ENCODE measurements at regions not wholly inside any gene's neighbourhood (a gene's known extent, or its start where the extent isn't known, plus 50 kb on each side); places are given as distances from the start of the nearest gene placed in this dataset.

DNA sequence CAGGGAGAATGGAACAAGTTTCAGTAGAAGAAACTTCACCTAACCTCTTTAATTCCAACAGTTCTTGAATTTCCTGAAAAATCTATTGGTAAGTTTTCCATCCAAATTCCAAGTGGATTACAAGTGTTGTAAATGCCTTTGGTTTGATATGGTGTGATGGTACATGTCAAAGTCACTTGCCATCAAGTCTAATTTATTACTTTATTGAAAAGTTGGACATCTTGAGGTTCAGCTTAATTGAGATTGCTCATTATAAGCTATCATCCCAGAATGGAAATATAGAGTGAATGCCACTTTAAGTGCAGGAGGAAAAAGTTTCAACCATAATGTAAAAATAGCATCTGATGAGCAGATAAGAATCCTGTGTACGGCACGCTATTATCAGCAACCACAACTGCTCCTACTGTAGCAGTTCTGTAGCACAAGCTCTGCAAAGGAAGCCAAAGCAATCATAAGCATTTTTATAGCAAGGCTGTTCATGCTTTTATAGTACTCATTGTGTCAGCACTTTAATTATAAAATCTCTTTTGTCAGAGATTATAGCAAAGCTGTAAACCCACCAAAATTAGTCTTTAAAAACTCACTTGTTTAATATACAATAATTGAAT lies 991.8 kb upstream of the PHF14 start:
- 12% methylated on average over 2 of the region's 2 CpGs for WGBS (ENCODE audit: low lambda C conversion rate, missing lambda C conversion rate)
- H3K27ac ChIP-seq, result no peak overlapping the region

DNA sequence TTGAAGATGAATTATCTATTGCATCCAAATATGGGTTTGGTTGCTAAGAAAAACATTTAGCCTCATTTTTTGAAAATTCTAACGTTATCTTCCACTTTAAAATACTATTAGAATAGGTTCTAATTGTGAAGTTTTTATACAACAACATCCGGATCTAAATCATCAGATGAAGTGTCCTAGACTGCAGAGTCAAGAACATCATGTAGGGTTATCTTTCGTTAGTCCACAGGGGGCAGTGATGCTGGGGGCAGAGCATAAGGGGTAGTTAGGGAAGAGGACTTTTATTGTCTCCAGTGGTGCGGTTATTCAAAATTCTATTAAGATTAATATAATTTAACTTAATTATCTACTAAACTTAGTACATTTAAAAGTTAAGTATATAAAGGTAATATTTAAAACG lies 990.6 kb upstream of the PHF14 start:
- H3K4me2 ChIP-seq, result no peak overlapping the region
- no peaks in the 10 kb centered on the region for H3K36me3 ChIP-seq (replicated peaks; ENCODE audit: insufficient read depth, low read depth)
- WGBS (ENCODE audit: low lambda C conversion rate, missing lambda C conversion rate), result 73% methylated on average over 5 of the region's 5 CpGs
- no peak overlapping the region for H2AFZ ChIP-seq
- no peaks in the 10 kb centered on the region for H3K9me2 ChIP-seq (replicated peaks; ENCODE audit: insufficient read depth)
- H3K4me1 ChIP-seq (ENCODE audit: insufficient read depth), result no peaks in the 10 kb centered on the region
- H3K27me3 ChIP-seq, result no peaks in the 10 kb centered on the region
- no peaks in the 10 kb centered on the region for H3K9me3 ChIP-seq (ENCODE audit: low read depth)
- DNase-seq (ENCODE audit: low spot score), result no peak
- no peak overlapping the region for H3K27ac ChIP-seq
- H4K20me1 ChIP-seq (ENCODE audit: insufficient read depth, poor library complexity, severe bottlenecking), result no peaks in the 10 kb centered on the region
- H3K79me2 ChIP-seq, result no peaks in the 10 kb centered on the region
- TF ChIP-seq EZH2phosphoT487 (IDR thresholded peaks at IDR 0.05; ENCODE audit: low read depth, severe bottlenecking, unreplicated experiment), result no peak
- no peak for TF ChIP-seq CTCF (IDR thresholded peaks at IDR 0.05; ENCODE audit: poor library complexity)
- TF ChIP-seq EZH2 (IDR thresholded peaks at IDR 0.05; ENCODE audit: borderline replicate concordance), result no peak
- no peak overlapping the region for H3K4me3 ChIP-seq

More for the DNA sequence above, 991.8 kb upstream of the PHF14 start:
- H3K4me3 ChIP-seq, result no peak overlapping the region
- no peaks in the 10 kb centered on the region for H3K9me3 ChIP-seq (ENCODE audit: low read depth)
- no peaks in the 10 kb centered on the region for H3K36me3 ChIP-seq (replicated peaks; ENCODE audit: insufficient read depth, low read depth)
- no peak for TF ChIP-seq EZH2 (IDR thresholded peaks at IDR 0.05; ENCODE audit: borderline replicate concordance)
- TF ChIP-seq EZH2phosphoT487 (IDR thresholded peaks at IDR 0.05; ENCODE audit: low read depth, severe bottlenecking, unreplicated experiment), result no peak
- no peak for TF ChIP-seq CTCF (IDR thresholded peaks at IDR 0.05; ENCODE audit: poor library complexity)
- no peaks in the 10 kb centered on the region for H3K4me1 ChIP-seq (ENCODE audit: insufficient read depth)
- DNase-seq (ENCODE audit: low spot score), result no peak
- H2AFZ ChIP-seq, result no peak overlapping the region
- no peaks in the 10 kb centered on the region for H3K79me2 ChIP-seq
- no peaks in the 10 kb centered on the region for H4K20me1 ChIP-seq (ENCODE audit: insufficient read depth, poor library complexity, severe bottlenecking)
- no peaks in the 10 kb centered on the region for H3K9me2 ChIP-seq (replicated peaks; ENCODE audit: insufficient read depth)
- no peaks in the 10 kb centered on the region for H3K27me3 ChIP-seq
- H3K4me2 ChIP-seq, result no peak overlapping the region

- no peak for DNase-seq (ENCODE audit: low spot score)
- Histone ChIP-seq H3K27ac (no peak overlapping the region), H3K9me2 (replicated peaks; ENCODE audit: insufficient read depth) (no peaks in the 10 kb centered on the region), H3K4me3 (no peak overlapping the region), H3K9me3 (ENCODE audit: low read depth) (no peaks in the 10 kb centered on the region), H4K20me1 (ENCODE audit: insufficient read depth, poor library complexity, severe bottlenecking) (no peaks in the 10 kb centered on the region), H3K27me3 (no peaks in the 10 kb centered on the region), H3K4me1 (ENCODE audit: insufficient read depth) (no peaks in the 10 kb centered on the region), H3K4me2 (no peak overlapping the region), H3K79me2 (no peaks in the 10 kb centered on the region), H2AFZ (no peak overlapping the region), H3K36me3 (replicated peaks; ENCODE audit: insufficient read depth, low read depth) (no peaks in the 10 kb centered on the region)
- 62% methylated on average over 1 of the region's 1 CpG for WGBS (ENCODE audit: low lambda C conversion rate, missing lambda C conversion rate)
- TF ChIP-seq EZH2 (IDR thresholded peaks at IDR 0.05; ENCODE audit: borderline replicate concordance), result no peak
- TF ChIP-seq EZH2phosphoT487 (IDR thresholded peaks at IDR 0.05; ENCODE audit: low read depth, severe bottlenecking, unreplicated experiment), result no peak
- TF ChIP-seq CTCF (IDR thresholded peaks at IDR 0.05; ENCODE audit: poor library complexity), result no peak
Observed at GRCh38 chr7:10015687-10016086, 958.0 kb upstream of the PHF14 start.

Data from hepatocyte (in vitro differentiated cells).